KBM-7 (cell line): ENCODE measurements at regions not wholly inside any gene's neighbourhood (a gene's known extent, or its start where the extent isn't known, plus 50 kb on each side); places are given as distances from the start of the nearest gene placed in this dataset.
"Not testable (repeated sequence)": the region's sequence is repeated elsewhere in the genome, so short reads cannot be mapped to it uniquely, and the experiment has no call there.

ENCODE experiments used
- DNase-seq: peaks from one replicate; pipeline ENCODE4 v3.0.0-alpha.2; 2015
- in situ Hi-C: fragments of 300-500 bp; cut with MboI; formaldehyde crosslinking; loops from 2 replicates; pipeline ENCODE4 v1.14.3; 2020; ENCODE audit warnings: low sequenced_read_pairs, low pct_unique_long_range_greater_than_20kb, mixed read lengths

DNA sequence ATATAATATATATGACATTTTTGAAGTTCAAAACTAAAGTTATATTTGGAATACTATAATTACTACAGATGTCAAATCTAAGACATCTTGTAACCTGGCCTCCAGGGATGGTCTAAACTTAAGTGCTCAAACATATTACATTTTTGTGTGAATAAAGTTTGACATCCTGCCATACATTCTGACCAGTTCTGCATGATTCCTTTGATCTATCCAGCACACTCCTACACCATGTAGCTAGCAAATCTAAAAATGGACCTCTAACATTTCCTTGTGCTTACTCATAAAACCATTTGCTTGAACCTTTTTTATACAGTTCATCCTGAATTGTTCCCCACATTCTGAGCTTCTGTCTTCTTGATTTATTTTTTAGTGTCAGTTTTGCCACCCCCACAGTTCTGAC is 294.3 kb upstream of the ZNF804A start:
- in situ Hi-C loops: no loop called here
- no peak for DNase-seq

DNA sequence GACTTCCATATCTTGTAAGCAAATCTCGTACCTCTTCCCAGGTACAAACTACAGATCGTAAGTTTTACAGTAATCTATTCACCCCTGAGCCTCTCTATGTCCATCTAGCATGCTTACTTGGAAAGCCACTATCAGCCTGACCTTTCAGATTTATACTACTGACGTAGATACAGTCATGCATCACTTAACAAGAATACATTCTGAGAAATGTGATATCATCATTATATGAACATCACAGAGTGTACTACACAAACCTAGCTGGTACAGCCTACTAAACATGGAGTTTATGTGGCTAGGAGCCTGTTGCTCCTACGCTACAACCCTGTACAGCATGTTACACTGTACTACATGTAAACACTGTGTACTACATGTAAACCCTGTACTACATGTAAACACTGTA is 293.2 kb upstream of the ZNF804A start:
- in situ Hi-C loops: no loop called here

DNA sequence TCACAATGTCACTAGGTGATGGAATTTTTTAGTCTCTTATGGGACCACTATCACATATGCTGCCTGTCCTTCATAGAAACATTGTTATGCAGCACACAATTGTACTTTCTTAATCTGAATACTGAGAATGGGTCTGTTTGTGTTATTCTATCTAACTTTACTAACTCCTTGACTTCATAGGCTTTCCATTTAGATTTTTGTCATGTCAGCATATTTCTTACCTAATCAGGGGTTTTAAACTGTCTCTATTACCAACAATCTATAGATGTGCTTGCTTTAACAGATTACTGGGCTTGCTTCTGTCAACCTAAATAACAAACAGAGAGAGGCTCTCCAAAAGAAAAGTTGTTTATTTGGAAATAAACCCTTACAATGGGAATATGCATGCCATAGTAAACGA is 289.6 kb upstream of the ZNF804A start:
- DNase-seq: no peak
- in situ Hi-C loops: no loop called here

More for the DNA sequence above, 293.2 kb upstream of the ZNF804A start:
- no peak for DNase-seq

DNA sequence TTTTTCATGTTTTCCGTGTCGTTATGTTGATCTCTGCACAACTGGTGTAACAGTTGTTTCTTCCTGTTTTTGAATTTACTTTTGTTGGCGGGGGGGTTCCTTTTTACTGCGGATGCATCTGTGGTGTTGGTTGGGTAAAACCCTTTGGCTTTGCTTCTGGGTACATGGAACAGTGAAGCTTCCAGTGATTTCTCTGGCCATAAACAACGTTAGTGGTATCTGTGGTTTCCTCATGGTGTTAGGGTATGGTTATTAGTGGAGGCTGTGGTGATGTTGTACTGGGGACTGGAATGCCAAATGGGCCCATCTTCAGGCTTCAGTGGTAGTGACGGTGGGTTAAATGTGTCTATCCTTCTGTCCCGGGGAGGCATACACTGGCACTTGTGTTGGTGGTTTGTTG is 285.4 kb upstream of the ZNF804A start:
- in situ Hi-C loops: no loop called here

DNA sequence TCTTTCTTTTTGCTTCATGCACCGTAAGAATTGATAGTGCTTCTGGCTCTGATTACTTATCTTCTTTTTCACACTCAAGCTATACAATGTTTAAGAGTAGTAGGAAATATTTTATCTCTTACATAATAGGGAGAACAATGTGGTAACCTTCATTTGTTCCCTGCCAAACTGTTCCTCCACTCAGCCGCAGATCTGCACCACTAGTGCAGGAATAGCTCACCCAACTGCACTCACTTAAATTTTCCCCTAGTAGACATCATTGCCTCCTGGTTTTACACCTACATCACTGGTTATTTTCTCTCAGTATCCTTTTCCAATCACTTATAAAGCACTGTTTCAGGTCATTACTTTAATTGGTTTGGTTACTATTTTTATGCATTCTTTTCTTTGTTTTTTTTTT is 283.5 kb upstream of the ZNF804A start:
- in situ Hi-C loops: no loop called here
- no peak for DNase-seq

More for the DNA sequence above, 285.4 kb upstream of the ZNF804A start:
- DNase-seq: peak; percentile 44

DNA sequence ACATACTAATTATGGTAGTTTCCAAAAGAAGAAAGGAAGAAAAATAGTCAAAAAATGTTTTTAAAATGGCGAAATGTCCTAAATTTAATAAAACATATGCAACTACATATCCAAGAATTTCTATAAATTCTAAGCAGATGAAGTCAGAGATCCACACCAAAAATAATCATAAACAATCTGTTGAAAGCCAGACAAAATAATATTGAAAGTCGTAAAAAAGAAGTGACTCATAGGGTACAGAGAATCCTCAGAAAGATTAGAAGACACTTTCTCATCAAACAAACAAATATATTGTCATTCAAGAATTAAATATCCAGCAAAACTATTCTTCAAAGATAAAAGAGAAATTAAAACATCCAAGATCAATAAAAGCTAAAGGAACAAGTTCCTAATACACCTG is 281.4 kb upstream of the ZNF804A start:
- no peak for DNase-seq
- in situ Hi-C loops: no loop called here

DNA sequence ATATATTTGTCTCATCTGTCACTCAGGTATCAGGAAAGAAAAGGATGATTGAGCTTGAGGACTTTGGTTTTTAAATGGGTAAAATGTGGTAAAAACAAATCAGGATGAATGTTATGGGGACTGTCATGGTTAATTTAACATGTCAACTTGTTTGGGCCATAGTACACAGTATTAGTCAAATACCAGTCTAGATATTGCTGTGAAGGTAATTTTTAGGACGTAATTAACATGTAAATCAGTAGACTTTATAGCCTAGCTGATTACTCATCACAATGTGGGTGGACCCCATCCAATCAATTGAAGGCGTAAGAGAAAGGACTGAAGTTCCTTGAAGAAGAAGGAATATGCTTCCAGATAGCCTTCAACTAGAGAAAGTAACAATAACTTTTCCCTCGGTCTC is 275.7 kb upstream of the ZNF804A start:
- in situ Hi-C loops: no loop called here
- DNase-seq: no peak

DNA sequence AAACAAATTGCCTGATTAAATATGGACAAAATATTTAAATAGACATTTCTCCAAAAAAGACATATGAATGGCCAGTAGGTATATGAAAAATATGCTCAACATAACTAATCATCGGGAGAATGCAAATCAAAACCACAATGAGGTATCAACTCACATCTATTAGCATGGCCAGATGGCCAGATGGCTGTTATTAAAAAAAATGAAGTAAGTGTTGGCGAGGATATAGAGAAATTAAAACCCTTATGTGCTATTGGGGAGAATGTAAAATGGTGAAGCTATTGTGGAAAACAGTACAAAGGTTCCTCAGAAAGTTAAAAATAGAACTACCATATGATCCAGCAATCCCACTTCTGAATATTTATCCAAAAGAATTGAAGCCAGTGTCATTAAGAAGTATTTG is 272.3 kb upstream of the ZNF804A start:
- in situ Hi-C loops: no loop called here
- DNase-seq: no peak

DNA sequence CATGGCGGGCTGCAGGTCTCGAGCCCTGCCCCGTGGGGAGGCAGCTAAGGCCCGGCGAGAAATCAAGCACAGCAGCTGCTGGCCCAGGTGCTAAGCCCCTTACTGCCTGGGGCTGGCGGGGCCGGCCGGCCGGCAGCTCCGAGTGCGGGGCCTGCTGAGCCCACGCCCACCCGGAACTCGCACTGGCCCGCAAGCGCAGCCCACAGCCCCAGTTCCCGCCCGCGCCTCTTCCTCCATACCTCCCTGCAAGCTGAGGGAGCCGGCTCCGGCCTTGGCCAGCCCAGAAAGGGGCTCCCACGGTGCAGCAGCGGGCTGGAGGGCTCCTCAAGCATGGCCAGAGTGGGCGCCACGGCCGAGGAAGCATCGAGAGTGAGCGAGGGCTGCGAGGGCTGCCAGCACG is 270.5 kb upstream of the ZNF804A start:
- in situ Hi-C loops: not testable (repeated sequence)

DNA sequence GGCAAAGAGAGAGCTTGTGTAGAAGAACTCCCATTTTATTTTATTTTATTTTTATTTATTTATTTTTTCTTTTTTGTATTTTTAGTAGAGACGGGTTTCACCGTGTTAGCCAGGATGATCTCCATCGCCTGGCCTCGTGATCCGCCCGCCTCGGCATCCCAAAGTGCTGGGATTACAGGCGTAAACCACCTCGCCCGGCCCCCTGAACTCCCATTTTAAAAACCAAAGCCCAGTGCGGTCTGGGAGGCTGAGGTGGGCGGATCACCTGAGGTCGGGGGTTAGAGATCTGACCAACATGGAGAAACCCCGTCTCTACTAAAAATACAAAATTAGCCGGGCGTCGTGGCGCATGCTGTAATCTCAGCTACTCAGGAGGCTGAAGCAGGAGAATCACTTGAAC is 267.8 kb upstream of the ZNF804A start:
- DNase-seq, in situ Hi-C loops: not testable (repeated sequence)

More for the DNA sequence above, 270.5 kb upstream of the ZNF804A start:
- DNase-seq: not testable (repeated sequence)

DNA sequence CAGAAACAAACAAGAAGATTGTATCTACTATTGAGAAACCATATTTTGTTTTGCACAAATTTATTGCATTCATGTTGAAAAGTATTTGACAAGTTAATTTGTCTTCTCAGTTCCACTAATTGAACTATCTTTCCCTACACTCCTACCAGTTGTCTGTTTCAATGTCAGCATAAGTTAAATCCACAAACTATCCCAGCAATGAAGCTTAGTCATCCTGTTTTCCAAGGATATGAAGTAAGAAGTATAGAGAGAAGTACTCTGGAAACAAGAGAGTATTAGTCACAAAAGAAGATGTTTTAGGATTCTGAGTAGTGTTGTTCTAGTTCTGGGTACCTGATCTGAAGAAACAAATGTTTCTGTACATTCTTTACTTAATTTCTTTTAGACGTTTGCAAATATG is 261.6 kb upstream of the ZNF804A start:
- DNase-seq: no peak
- in situ Hi-C loops: no loop called here

DNA sequence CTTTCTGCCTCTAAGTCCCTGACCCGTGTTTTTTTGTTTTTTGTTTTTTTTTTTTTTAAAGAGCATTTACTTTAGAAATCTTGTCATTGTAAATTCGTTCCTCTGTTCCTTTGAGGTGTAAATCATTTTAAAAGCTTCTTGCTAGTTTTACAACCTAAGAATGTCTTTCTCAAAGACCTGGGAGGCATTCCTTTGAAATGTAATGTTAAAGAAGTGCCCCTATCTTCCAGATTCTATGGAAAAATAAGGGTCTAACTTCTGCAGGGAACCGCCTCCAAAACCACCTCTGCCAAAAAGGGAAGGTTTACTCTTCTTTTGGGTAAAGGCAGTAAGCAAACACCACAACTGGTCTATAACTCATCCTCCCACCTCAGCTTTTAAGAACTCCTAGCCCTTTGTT is 259.6 kb upstream of the ZNF804A start:
- in situ Hi-C loops: no loop called here
- no peak for DNase-seq

DNA sequence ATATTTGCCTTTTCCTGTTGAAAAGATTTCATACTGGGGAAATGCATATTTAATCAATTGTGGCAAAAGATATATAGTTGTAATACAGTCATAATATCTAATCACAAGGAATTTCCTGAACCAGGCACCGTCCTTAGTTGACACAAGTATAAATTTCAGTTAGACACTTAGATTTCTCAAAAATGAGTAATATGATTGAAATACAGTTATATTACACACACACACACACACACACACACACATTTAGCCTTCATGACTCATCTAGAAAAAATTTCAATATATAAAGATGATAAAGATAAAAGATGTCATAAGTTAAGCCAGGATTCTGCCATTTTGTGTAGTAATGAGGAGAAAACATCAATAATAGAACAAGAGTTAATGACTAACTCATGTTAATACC is 258.4 kb upstream of the ZNF804A start:
- no peak for DNase-seq
- in situ Hi-C loops: no loop called here

DNA sequence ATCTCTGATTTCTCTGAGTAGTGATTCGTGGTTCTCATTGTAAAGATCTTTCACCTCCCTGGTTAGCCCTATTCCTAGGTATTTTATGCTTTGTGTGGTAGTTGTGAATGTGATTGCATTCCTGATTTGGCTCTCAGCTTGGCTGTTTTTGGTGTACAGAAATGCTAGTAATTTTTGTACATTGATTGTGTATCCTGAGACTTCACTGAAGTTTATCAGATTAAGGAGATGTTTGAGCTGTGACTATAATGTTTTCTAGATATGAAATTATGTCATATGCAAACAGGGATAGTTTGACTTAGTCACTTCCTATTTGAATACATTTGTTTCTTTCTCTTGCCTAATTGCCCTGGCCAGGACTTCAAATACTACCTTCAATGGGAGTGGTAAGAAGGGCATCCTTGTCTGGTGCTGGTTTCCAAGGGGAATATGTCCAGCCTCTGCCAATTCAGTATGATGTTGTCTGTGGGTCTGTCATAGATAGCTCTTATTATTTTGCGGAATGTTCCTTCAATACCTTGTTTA is 251.9 kb upstream of the ZNF804A start:
- no peak for DNase-seq
- in situ Hi-C loops: no loop called here

DNA sequence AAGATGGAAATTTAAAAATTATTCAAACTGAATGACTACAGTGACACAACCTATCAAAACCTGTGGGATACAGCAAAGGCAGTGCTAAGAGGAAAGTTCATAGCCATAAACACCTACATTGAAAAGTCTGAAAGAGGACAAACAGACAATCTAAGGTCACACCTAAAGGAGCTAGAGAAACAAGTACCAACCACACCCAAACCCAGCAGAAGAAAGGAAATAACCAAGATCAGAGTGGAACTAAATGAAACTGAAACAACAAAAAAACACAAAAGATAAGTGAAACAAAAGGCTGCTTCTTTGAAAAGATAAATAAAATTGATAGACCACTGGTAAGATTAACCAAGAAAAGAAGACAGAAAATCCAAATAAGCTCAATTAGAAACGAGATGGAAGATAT is 247.2 kb upstream of the ZNF804A start:
- no peak for DNase-seq
- in situ Hi-C loops: no loop called here

DNA sequence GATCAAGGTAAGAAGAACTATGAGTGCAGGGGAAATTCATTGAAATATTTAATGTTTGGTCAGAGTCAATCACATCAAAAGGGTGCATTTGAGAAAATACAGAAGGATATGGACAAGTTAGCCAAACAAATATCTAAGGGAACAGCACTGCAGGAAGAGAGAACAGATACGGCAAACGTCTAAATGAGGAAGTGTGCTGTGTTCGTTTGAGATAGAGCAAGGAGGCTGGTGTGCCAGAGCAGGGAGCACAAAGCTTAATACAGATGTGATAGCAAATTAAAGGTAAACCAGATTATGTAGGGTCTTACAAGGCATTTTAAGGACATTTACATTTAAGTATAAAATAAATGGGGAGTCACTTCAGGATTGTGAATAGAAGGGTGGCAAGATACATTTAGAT is 241.3 kb upstream of the ZNF804A start:
- in situ Hi-C loops: no loop called here
- no peak for DNase-seq

DNA sequence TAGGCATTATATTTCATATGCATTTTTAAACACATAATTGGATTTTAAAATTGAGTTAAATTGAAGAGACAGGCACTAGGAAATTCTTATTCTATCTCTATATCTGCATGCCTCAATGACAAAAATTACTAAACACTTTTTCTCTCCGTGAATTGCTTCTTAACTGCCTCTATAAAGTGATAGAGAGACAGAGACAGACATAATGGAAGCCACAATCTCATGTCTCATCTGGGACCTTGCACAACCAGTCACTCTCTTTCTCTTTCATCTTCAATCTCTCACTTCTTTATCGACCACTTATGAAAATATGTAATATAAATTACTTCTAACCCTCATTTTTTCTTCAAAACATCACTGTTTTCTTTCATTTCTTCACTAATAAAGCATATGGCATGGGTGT is 238.9 kb upstream of the ZNF804A start:
- in situ Hi-C loops: no loop called here
- no peak for DNase-seq

DNA sequence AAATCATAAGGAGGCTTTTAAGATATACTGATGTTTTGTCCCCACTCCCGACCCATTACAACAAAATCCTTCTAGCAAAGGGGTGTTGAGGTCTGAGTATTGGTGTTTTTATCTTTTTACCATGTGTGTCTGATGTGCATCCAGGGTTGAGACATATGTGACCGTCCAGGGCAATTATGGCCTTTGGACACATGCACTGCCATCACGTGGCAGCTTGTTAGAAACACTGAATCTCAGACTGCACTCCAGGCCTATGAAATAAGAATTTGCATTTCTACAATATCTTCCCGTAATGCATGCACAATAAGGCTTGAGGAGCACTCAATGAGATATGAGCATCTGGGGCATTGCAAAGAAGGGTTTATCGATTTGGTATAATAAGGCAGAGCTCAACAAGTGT is 235.1 kb upstream of the ZNF804A start:
- in situ Hi-C loops: no loop called here

DNA sequence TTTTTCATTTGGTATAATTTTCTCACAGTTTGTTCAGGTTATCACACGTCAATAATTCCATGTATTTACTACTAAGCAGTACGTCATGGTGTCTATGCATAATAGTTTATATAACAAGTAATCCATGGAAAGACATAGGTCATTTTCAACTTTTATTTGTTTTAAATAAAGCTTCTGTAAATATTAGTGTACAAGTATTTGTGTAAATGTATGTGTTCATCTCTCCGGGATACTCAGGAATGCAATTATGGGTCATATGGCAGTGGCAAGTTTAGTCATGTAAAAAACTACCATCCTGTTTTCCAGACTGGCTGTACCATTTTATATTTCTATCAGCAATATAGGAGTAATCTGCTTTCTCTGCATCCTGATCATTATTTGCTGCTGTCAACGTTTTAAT is 231.1 kb upstream of the ZNF804A start:
- in situ Hi-C loops: no loop called here
- DNase-seq: no peak

More for the DNA sequence above, 235.1 kb upstream of the ZNF804A start:
- no peak for DNase-seq

DNA sequence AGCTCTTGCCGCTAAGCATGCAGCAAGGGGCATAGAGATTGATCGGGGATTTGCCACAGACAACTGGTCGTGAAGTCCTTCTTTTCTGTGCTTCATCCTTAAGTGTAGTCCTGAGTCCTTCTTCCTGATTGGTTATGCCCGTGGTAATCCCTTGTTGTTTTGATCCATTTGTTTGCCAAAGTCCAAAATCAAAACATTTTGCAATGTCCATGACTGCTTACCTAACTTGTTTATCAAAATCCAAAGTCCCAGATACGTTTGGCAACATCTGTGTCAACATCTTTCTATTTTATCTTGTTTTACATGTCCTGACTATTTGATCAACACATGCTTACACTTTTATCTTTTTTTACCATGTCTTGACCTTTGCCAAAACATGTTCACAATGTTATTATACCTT is 229.0 kb upstream of the ZNF804A start:
- DNase-seq: no peak
- in situ Hi-C loops: no loop called here

DNA sequence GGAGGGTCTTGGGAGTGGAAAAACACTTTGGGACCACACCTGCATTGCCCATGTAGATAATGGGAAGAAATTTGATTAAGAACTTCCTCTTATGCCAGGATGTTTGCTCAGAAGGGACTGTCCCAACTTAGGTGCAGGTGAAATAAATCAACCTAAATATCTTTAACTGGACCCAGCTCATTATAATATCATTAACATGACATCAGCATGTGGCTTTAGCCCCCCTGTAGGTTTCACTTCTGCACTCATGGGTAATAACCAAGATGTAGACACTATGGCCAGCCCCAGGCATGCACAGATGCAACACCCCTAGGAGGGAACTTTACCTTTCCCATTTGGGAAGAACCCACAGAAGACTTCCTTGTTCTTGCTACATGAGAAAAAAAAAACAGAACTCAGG is 227.4 kb upstream of the ZNF804A start:
- DNase-seq: no peak
- in situ Hi-C loops: no loop called here

DNA sequence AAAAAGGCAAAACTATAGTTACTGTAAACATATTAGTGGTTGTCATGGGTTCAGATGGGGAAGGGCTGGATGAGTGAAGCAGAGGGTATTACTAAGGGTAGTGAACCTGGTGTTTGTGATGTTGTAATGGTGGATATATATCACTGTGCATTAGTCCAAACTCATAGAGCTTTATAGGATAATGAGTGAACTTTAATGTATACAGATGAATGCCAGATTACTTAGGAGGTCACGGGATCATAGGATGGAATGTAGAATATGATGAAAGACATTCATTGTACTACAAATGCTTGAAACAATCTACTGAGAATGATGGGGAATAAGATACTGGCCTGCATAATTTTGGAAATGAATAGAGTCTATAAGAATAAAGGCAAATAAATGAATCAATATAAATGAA is 226.7 kb upstream of the ZNF804A start:
- in situ Hi-C loops: no loop called here
- DNase-seq: no peak
